H1 (cell line): ENCODE measurements at regions not wholly inside any gene's neighbourhood (a gene's known extent, or its start where the extent isn't known, plus 50 kb on each side); places are given as distances from the start of the nearest gene placed in this dataset.

Experiments used
- BRCA1 ChIP-seq: IDR thresholded peaks from 2 replicates; pipeline ENCODE4 v1.6.1; 2012; ENCODE audit warnings: low read depth, low read length, improper control_type of control experiment
- CEBPB ChIP-seq: IDR thresholded peaks from 2 replicates; pipeline ENCODE4 v1.6.1; 2012; ENCODE audit warnings: low read depth, low read length
- CHD2 ChIP-seq: IDR thresholded peaks from 2 replicates; pipeline ENCODE4 v1.6.1; 2012; ENCODE audit warnings: low read length, improper control_type of control experiment
- CHD7 ChIP-seq: fragments of 300-600 bp; sonication (generic); IDR thresholded peaks from 2 replicates; pipeline ENCODE4 v1.7.1; 2012; ENCODE audit warnings: low read length, moderate library complexity, mild to moderate bottlenecking, inconsistent platforms; ENCODE audit not compliant: insufficient replicate concordance
- JUN ChIP-seq: IDR thresholded peaks from 2 replicates; pipeline ENCODE4 v1.6.1; 2011; ENCODE audit warnings: low read depth, mild to moderate bottlenecking, improper control_type of control experiment, low read length
- KDM1A ChIP-seq: fragments of 200-600, 300-600 bp; sonication (generic); IDR thresholded peaks from 2 replicates; pipeline ENCODE4 v1.7.1; 2016; ENCODE audit warnings: mild to moderate bottlenecking, low read length, borderline replicate concordance
- KDM4A ChIP-seq: IDR thresholded peaks from one replicate; pipeline ENCODE4 v1.7.1; 2012; ENCODE audit warnings: low read depth, mild to moderate bottlenecking, moderate library complexity, low read length, inconsistent platforms; ENCODE audit not compliant: severe bottlenecking
- POLR2AphosphoS5 ChIP-seq: IDR thresholded peaks from 2 replicates; pipeline ENCODE4 v1.6.1; 2011; ENCODE audit warnings: low read depth, low read length
- POU5F1 ChIP-seq: IDR thresholded peaks from 2 replicates; pipeline ENCODE4 v1.6.1; 2011; ENCODE audit warnings: low read depth, mild to moderate bottlenecking, low read length, moderate library complexity
- RXRA ChIP-seq: IDR thresholded peaks from 2 replicates; pipeline ENCODE4 v1.6.1; 2011; ENCODE audit warnings: low read depth, mild to moderate bottlenecking, low read length, moderate library complexity; ENCODE audit not compliant: insufficient read depth
- TBP ChIP-seq: IDR thresholded peaks from 2 replicates; pipeline ENCODE4 v1.6.1; 2011; ENCODE audit warnings: low read depth, low read length, improper control_type of control experiment
- TCF12 ChIP-seq: IDR thresholded peaks from 2 replicates; pipeline ENCODE4 v1.6.1; 2011; ENCODE audit warnings: low read depth, mild to moderate bottlenecking, low read length

GRCh38 chr11:97738751-97739150 is 1282.0 kb upstream of the CNTN5 start (continued):
- TF ChIP-seq CHD7 (no peak), CHD2 (no peak), TCF12 (no peak), KDM1A (no peak), KDM4A (no peak), POLR2AphosphoS5 (no peak), JUN (no peak), BRCA1 (no peak), POU5F1 (no peak), TBP (no peak), RXRA (no peak), CEBPB (no peak)
